ENCODE measurements at regions not wholly inside any gene's neighbourhood (a gene's known extent, or its start where the extent isn't known, plus 50 kb on each side); places are given as distances from the start of the nearest gene placed in this dataset.
"Not testable (repeated sequence)": the region's sequence is repeated elsewhere in the genome, so short reads cannot be mapped to it uniquely, and the experiment has no call there.

- Mint-ChIP-seq H3K36me3 (ENCODE audit: low read depth) (no peaks in the 10 kb centered on the region), H3K4me3 (ENCODE audit: unreplicated experiment) (no peak overlapping the region), H3K27ac (ENCODE audit: unreplicated experiment) (no peak overlapping the region), H3K27me3 (ENCODE audit: low read depth) (peaks cover 11% of the 10 kb centered on the region), H3K4me1 (ENCODE audit: low read depth) (no peaks in the 10 kb centered on the region), H3K9me3 (ENCODE audit: low read depth) (no peaks in the 10 kb centered on the region)
- no peak for DNase-seq (ENCODE audit: low spot score)
- no peak for TF ChIP-seq CTCF (IDR thresholded peaks at IDR 0.05)
These were observed 410.0 kb upstream of the PTCHD4 start for GRCh38 chr6:48520951-48521350.

- no peaks in the 10 kb centered on the region for H3K9me3 Mint-ChIP-seq (ENCODE audit: low read depth)
- no peak for DNase-seq (ENCODE audit: low spot score)
- no peaks in the 10 kb centered on the region for H3K36me3 Mint-ChIP-seq (ENCODE audit: low read depth)
- peaks cover 15% of the 10 kb centered on the region for H3K27me3 Mint-ChIP-seq (ENCODE audit: low read depth)
- no peak overlapping the region for H3K4me3 Mint-ChIP-seq (ENCODE audit: unreplicated experiment)
- TF ChIP-seq CTCF (IDR thresholded peaks at IDR 0.05), result no peak
- no peaks in the 10 kb centered on the region for H3K4me1 Mint-ChIP-seq (ENCODE audit: low read depth)
- no peak overlapping the region for H3K27ac Mint-ChIP-seq (ENCODE audit: unreplicated experiment)
These were observed 401.4 kb upstream of the PTCHD4 start for GRCh38 chr6:48512390-48512789.

- Mint-ChIP-seq H3K4me1 (ENCODE audit: low read depth) (no peaks in the 10 kb centered on the region), H3K27me3 (ENCODE audit: low read depth) (peaks cover 15% of the 10 kb centered on the region), H3K36me3 (ENCODE audit: low read depth) (no peaks in the 10 kb centered on the region), H3K4me3 (ENCODE audit: unreplicated experiment) (no peak overlapping the region), H3K9me3 (ENCODE audit: low read depth) (no peaks in the 10 kb centered on the region), H3K27ac (ENCODE audit: unreplicated experiment) (no peak overlapping the region)
- no peak for DNase-seq (ENCODE audit: low spot score)
- no peak for TF ChIP-seq CTCF (IDR thresholded peaks at IDR 0.05)
These were observed 400.4 kb upstream of the PTCHD4 start for GRCh38 chr6:48511378-48511777.

GRCh38 chr6:48505621-48506020 lies 394.6 kb upstream of the PTCHD4 start:
- DNase-seq (ENCODE audit: low spot score), result no peak
- Mint-ChIP-seq H3K4me3 (ENCODE audit: unreplicated experiment) (no peak overlapping the region), H3K9me3 (ENCODE audit: low read depth) (peaks cover 6% of the 10 kb centered on the region), H3K27me3 (ENCODE audit: low read depth) (peaks cover 3% of the 10 kb centered on the region), H3K36me3 (ENCODE audit: low read depth) (no peaks in the 10 kb centered on the region), H3K4me1 (ENCODE audit: low read depth) (no peaks in the 10 kb centered on the region), H3K27ac (ENCODE audit: unreplicated experiment) (no peak overlapping the region)
- no peak for TF ChIP-seq CTCF (IDR thresholded peaks at IDR 0.05)

GRCh38 chr6:48493432-48493831 lies 382.4 kb upstream of the PTCHD4 start:
- H3K4me3 Mint-ChIP-seq (ENCODE audit: unreplicated experiment); H3K36me3 Mint-ChIP-seq (ENCODE audit: low read depth); H3K27me3 Mint-ChIP-seq (ENCODE audit: low read depth); H3K9me3 Mint-ChIP-seq (ENCODE audit: low read depth); H3K4me1 Mint-ChIP-seq (ENCODE audit: low read depth); DNase-seq (ENCODE audit: low spot score); H3K27ac Mint-ChIP-seq (ENCODE audit: unreplicated experiment): not testable (repeated sequence)

- Mint-ChIP-seq H3K27ac (ENCODE audit: unreplicated experiment) (no peak overlapping the region), H3K4me3 (ENCODE audit: unreplicated experiment) (no peak overlapping the region), H3K9me3 (ENCODE audit: low read depth) (peaks cover 6% of the 10 kb centered on the region), H3K27me3 (ENCODE audit: low read depth) (peaks cover 6% of the 10 kb centered on the region), H3K36me3 (ENCODE audit: low read depth) (peaks cover 1% of the 10 kb centered on the region), H3K4me1 (ENCODE audit: low read depth) (no peaks in the 10 kb centered on the region)
- peak; percentile 12 for TF ChIP-seq CTCF (IDR thresholded peaks at IDR 0.05)
- no peak for DNase-seq (ENCODE audit: low spot score)
These were observed 379.7 kb upstream of the PTCHD4 start for GRCh38 chr6:48490658-48491057.

Measured in chondrocyte (in vitro differentiated cells).